Caco-2 (cell line): ENCODE measurements at regions not wholly inside any gene's neighbourhood (a gene's known extent, or its start where the extent isn't known, plus 50 kb on each side); places are given as distances from the start of the nearest gene placed in this dataset.

Experiments used
- BruUV-seq: library from RNA; stranded (reverse); fragments of 400-500 nt; replicated peaks from 2 replicates; lab custom pipeline; 2021; lab: Mats Ljungman, UMichigan
- CTCF ChIA-PET: fragments of 300-600 bp; sonication (Branson Sonifier 250); formaldehyde crosslinking; loops from one replicate; lab custom pipeline; 2022; ENCODE audit warnings: antibody characterized with exemption; lab: Charles Lee
- POLR2A ChIA-PET: fragments of 300-600 bp; sonication (Branson Sonifier 250); formaldehyde crosslinking; loops from one replicate; lab custom pipeline; 2022; ENCODE audit warnings: antibody characterized with exemption; lab: Charles Lee
- DNase-seq, 2 experiments: peaks; one replicate each; pipeline versions ENCODE4 v3.0.0 to v3.0.0-alpha.2; 2020 to 2022
- H3K27me3 ChIP-seq: replicated peaks from 2 replicates; pipeline ENCODE4 v1.6.0; 2011; ENCODE audit warnings: low read length; ENCODE audit not compliant: control insufficient read depth, insufficient read depth
- H3K36me3 ChIP-seq: 2 replicates; pipeline ENCODE4 v1.5.1; 2011; ENCODE audit warnings: low read length; ENCODE audit not compliant: control insufficient read depth, insufficient read depth
- H3K4me1 ChIP-seq: fragments of 250-450 bp; sonication (Bioruptor Pico); 2 replicates; pipeline ENCODE4 v1.5.1; 2020; ENCODE audit warnings: mild to moderate bottlenecking
- H3K4me3 ChIP-seq: 2 replicates; pipeline ENCODE4 v1.5.1; 2011; ENCODE audit warnings: low read depth, mild to moderate bottlenecking, control low read depth, low read length
- H3K9me3 ChIP-seq: fragments of 250-450 bp; sonication (Bioruptor Pico); 2 replicates; pipeline ENCODE4 v1.5.1; 2020; ENCODE audit warnings: mild to moderate bottlenecking, moderate library complexity
- H3K27ac Mint-ChIP-seq: one replicate; pipeline ENCODE4 v1.8.0; 2022; ENCODE audit warnings: mixed read lengths; ENCODE audit not compliant: unreplicated experiment
- H3K27me3 Mint-ChIP-seq: one replicate; pipeline ENCODE4 v1.8.0; 2022; ENCODE audit warnings: mixed read lengths; ENCODE audit not compliant: insufficient read depth, unreplicated experiment
- H3K36me3 Mint-ChIP-seq: one replicate; pipeline ENCODE4 v1.8.0; 2022; ENCODE audit warnings: mild to moderate bottlenecking, mixed read lengths; ENCODE audit not compliant: insufficient read depth, unreplicated experiment
- H3K4me1 Mint-ChIP-seq: one replicate; pipeline ENCODE4 v1.8.0; 2022; ENCODE audit warnings: low read depth, mixed read lengths; ENCODE audit not compliant: unreplicated experiment
- H3K4me3 Mint-ChIP-seq: one replicate; pipeline ENCODE4 v1.8.0; 2022; ENCODE audit warnings: mild to moderate bottlenecking, moderate library complexity, mixed read lengths; ENCODE audit not compliant: unreplicated experiment
- H3K9me3 Mint-ChIP-seq: one replicate; pipeline ENCODE4 v1.8.0; 2022; ENCODE audit warnings: mixed read lengths; ENCODE audit not compliant: unreplicated experiment
- intact Hi-C: fragments of 100-400 bp; cut with micrococcal nuclease; formaldehyde crosslinking; loops from one replicate; pipeline ENCODE4 v1.10.0; 2022; ENCODE audit not compliant: unreplicated experiment
- TF ChIP-seq, protein P1 (sequence below), 2 experiments: fragments of 200-600 bp in 1 of 2; IDR thresholded peaks; 1 replicate in 1 of 2; 2 replicates in 1 of 2; pipeline versions ENCODE4 v1.5.1 to v1.8.0; 2011 to 2022; ENCODE audit warnings: antibody characterized with exemption in 1 of 2, control low read depth in 1 of 2, inconsistent platforms in 1 of 2, low read depth in 1 of 2, low read length in 1 of 2, mild to moderate bottlenecking in 1 of 2, moderate library complexity in 1 of 2; ENCODE audit not compliant: insufficient read depth in 1 of 2, severe bottlenecking in 1 of 2, unreplicated experiment in 1 of 2

DNA sequence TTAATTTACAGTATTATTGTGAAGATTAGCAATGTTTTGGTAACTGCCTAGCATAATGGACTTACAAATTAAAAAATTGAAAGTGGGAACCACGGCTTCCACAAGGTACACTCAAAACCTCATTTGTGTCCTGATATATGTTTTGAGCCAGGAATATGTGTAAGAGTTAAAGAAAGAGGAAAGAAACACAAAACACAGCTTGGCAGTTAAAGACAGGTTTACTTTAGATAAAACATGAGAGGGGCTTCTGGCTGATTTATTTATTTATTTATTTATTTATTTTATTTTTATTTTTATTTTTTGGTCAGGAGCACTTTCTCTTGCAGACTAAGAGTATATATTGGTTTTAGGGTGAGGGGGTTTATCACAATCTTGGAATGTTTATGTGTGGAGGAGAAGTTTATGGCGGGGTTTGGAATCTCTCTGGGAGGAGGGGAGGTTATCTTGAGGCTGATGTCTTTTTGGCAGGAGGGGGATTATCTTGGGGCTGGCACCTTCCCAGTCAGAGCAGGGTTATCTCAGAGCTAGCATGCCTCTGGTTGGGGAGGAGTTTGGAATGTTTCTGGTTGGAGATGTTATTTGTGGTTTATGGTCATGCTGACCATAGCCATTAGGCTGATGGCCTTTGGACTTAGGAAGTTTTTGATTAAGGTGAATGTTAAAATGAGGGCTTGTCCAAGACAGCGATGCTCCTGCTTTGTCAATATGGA, 436.7 kb downstream of the DAD1 start:
- Mint-ChIP-seq H3K36me3 (peaks cover 4% of the 10 kb centered on the region), H3K9me3 (peaks cover 13% of the 10 kb centered on the region), H3K27me3 (peaks cover 3% of the 10 kb centered on the region), H3K4me3 (no peak overlapping the region), H3K4me1 (peaks cover 6% of the 10 kb centered on the region), H3K27ac (no peak overlapping the region)
- POLR2A ChIA-PET: no interaction called here
- DNase-seq: peak in 1 of 2 experiments; percentile 58
- H3K27me3 ChIP-seq: no peaks in the 10 kb centered on the region
- BruUV-seq: no TSS peak
- TF ChIP-seq, protein P1, sequence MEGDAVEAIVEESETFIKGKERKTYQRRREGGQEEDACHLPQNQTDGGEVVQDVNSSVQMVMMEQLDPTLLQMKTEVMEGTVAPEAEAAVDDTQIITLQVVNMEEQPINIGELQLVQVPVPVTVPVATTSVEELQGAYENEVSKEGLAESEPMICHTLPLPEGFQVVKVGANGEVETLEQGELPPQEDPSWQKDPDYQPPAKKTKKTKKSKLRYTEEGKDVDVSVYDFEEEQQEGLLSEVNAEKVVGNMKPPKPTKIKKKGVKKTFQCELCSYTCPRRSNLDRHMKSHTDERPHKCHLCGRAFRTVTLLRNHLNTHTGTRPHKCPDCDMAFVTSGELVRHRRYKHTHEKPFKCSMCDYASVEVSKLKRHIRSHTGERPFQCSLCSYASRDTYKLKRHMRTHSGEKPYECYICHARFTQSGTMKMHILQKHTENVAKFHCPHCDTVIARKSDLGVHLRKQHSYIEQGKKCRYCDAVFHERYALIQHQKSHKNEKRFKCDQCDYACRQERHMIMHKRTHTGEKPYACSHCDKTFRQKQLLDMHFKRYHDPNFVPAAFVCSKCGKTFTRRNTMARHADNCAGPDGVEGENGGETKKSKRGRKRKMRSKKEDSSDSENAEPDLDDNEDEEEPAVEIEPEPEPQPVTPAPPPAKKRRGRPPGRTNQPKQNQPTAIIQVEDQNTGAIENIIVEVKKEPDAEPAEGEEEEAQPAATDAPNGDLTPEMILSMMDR (IDR thresholded peaks at IDR 0.05; ENCODE audit: insufficient read depth in 1 of 2, low read depth in 1 of 2, low read length in 1 of 2, severe bottlenecking in 1 of 2, unreplicated experiment in 1 of 2): no peak
- intact Hi-C loops: no loop called here
- peaks cover 10% of the 10 kb centered on the region for H3K9me3 ChIP-seq
- peaks cover 8% of the 10 kb centered on the region for H3K4me1 ChIP-seq
- H3K36me3 ChIP-seq: no peaks in the 10 kb centered on the region
- CTCF ChIA-PET: no interaction called here
- H3K4me3 ChIP-seq: no peak overlapping the region

DNA sequence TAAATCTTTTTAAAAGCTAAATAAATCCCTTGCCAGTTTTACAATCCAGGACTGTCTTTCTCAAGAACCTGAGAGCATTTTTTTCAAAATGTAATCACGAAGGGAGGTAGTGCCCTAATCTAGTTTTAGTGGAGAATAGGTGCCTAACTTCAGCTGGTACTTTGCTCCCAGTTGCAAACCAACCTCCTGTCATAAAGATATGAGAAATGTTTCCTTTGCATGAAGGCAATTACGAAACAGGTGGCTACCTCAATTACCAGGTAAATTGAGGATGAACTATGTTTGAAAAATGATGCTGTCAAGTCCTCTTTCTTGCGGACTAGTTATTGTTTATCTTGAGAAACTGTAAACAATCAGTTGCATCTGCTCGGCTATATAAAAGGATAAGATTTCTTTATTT, 437.9 kb downstream of the DAD1 start:
- Mint-ChIP-seq H3K27me3 (peaks cover 3% of the 10 kb centered on the region), H3K4me1 (peaks cover 6% of the 10 kb centered on the region), H3K9me3 (peaks cover 13% of the 10 kb centered on the region), H3K36me3 (peaks cover 4% of the 10 kb centered on the region), H3K4me3 (no peak overlapping the region), H3K27ac (no peak overlapping the region)
- POLR2A ChIA-PET: no interaction called here
- BruUV-seq: no TSS peak
- no peaks in the 10 kb centered on the region for H3K27me3 ChIP-seq
- no peak for DNase-seq
- H3K4me1 ChIP-seq: peaks cover 8% of the 10 kb centered on the region
- intact Hi-C loops: loop anchor here (1.0 kb wide), 1 partner anchor 29 kb away; no protein-coding TSS in a partner anchor
- TF ChIP-seq, protein P1 (IDR thresholded peaks at IDR 0.05; ENCODE audit: insufficient read depth in 1 of 2, low read depth in 1 of 2, low read length in 1 of 2, severe bottlenecking in 1 of 2, unreplicated experiment in 1 of 2): no peak
- H3K36me3 ChIP-seq: no peaks in the 10 kb centered on the region
- CTCF ChIA-PET: no interaction called here
- no peak overlapping the region for H3K4me3 ChIP-seq
- peaks cover 10% of the 10 kb centered on the region for H3K9me3 ChIP-seq

DNA sequence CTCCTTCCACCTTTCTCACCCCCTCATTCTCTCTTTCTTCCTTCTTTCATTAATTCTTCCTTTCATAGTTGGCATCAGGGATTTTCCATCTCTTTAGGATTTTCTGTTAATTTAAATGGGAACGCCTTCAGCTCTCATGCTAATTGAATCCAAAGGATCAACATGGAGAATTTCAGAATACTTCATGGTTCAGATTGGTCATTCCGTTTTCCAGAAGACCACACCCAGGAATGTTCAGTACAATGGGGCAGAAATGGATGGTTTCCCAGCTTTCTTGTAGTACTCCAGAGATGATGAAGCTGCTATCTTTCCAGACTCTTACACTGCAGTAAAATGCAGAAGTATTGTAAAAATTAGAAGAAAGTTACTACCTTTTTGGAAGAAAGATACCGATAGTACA, 440.0 kb downstream of the DAD1 start:
- H3K4me1 Mint-ChIP-seq: peaks cover 6% of the 10 kb centered on the region
- no TSS peak for BruUV-seq
- Histone ChIP-seq H3K36me3 (no peaks in the 10 kb centered on the region), H3K4me3 (no peak overlapping the region), H3K4me1 (peaks cover 8% of the 10 kb centered on the region), H3K27me3 (no peaks in the 10 kb centered on the region), H3K9me3 (peaks cover 10% of the 10 kb centered on the region)
- H3K4me3 Mint-ChIP-seq: no peak overlapping the region
- intact Hi-C loops: no loop called here
- CTCF ChIA-PET: no interaction called here
- POLR2A ChIA-PET: no interaction called here
- no peak for DNase-seq
- peaks cover 13% of the 10 kb centered on the region for H3K9me3 Mint-ChIP-seq
- peaks cover 4% of the 10 kb centered on the region for H3K36me3 Mint-ChIP-seq
- TF ChIP-seq, protein P1 (IDR thresholded peaks at IDR 0.05; ENCODE audit: insufficient read depth in 1 of 2, low read depth in 1 of 2, low read length in 1 of 2, severe bottlenecking in 1 of 2, unreplicated experiment in 1 of 2): no peak
- peaks cover 3% of the 10 kb centered on the region for H3K27me3 Mint-ChIP-seq
- no peak overlapping the region for H3K27ac Mint-ChIP-seq
